Gastrocnemius medialis (tissue), 4 donors: ENCODE measurements at regions not wholly inside any gene's neighbourhood (a gene's known extent, or its start where the extent isn't known, plus 50 kb on each side); places are given as distances from the start of the nearest gene placed in this dataset.

Experiments used
- CTCF ChIP-seq, 5 experiments: fragments of 450-650 bp in 3 of 5; fragments of 200-600 bp in 2 of 5; sonication (generic) in 2 of 5; IDR thresholded peaks in 4 of 5; conservative IDR thresholded peaks in 1 of 5; 1 replicate in 4 of 5; 2 replicates in 1 of 5; pipeline ENCODE4 v1.5.1; 2016 to 2019; ENCODE audit warnings: antibody characterized with exemption in 5 of 5, mild to moderate bottlenecking in 3 of 5, moderate library complexity in 3 of 5
- POLR2A ChIP-seq, 2 donors: fragments of 450-650 bp; IDR thresholded peaks; one replicate each; pipeline ENCODE4 v1.6.1; 2017; ENCODE audit warnings: antibody characterized with exemption in 2 of 2, mild to moderate bottlenecking in 2 of 2, moderate library complexity in 2 of 2

GRCh38 chr6:91710342-91710741 is 1123.5 kb upstream of the MAP3K7 start:
- no peak for TF ChIP-seq CTCF (IDR thresholded peaks at IDR 0.05 in 4 of 5, conservative IDR thresholded peaks at IDR 0.05 in 1 of 5)
- no peak for TF ChIP-seq POLR2A (IDR thresholded peaks at IDR 0.05)
